ENCODE measurements at regions not wholly inside any gene's neighbourhood (a gene's known extent, or its start where the extent isn't known, plus 50 kb on each side); places are given as distances from the start of the nearest gene placed in this dataset.

DNA sequence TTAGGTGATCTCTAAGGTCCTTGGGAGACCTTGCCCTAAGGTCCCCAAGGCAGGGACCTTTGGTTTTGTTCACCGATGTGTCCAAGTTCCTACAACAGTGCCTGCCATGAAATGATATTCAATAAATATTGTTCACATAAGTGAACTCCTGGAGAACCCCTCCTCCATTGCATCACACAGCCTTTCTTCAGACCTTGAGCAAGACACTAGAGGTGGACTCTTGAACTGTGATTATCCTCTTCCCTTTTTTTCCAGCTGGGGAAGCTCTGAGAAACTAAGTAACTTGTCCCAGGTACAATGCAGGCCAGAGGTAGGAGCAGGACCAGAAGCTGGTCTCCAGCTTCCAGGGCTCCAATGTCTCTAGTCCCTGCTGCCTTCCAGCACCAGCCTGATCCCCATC, 76.6 kb upstream of the LMO1 start:
- DNase-seq: no peak

DNA sequence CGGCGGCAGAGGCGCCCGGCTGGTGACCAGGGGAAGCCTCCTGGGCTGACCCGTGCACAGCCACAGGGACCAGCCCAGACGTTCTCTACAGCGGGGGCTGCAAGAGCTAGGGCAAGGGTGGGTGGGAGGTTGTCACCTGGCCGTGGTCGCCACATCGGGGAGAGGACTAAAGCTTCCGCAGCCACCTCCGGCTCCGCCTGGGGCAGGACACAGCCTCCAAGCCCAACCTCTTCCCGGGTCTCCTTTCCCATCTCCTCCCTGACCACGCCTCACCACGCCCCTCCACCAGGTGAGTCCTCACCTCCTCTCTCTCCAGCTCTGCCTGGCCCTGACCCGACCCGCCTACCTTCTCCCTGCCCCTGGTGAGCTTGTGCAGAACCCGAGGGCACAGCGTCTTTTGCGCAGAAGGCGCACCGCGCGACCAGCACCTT, 75.9 kb upstream of the LMO1 start:
- no peak for DNase-seq

DNA sequence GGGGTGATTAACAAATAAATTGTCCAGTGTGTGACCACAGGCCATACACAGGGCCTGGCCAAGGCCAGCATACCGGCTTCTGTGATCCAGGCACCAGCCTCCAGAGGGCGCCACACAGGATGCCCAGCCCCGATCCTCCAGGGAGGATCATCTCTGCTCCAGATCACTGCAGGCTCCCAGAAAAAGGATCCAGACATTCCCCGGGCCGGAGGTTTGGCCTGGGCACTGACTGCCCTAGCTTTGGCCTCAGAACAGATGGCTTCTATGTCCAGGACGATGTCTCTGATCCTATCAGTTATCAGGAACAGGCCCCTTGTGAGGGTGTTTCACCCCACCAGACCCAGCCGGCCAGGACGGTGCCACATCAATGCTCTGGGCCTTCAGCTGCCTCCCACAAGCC, 74.5 kb upstream of the LMO1 start:
- DNase-seq: peak; percentile 13

DNA sequence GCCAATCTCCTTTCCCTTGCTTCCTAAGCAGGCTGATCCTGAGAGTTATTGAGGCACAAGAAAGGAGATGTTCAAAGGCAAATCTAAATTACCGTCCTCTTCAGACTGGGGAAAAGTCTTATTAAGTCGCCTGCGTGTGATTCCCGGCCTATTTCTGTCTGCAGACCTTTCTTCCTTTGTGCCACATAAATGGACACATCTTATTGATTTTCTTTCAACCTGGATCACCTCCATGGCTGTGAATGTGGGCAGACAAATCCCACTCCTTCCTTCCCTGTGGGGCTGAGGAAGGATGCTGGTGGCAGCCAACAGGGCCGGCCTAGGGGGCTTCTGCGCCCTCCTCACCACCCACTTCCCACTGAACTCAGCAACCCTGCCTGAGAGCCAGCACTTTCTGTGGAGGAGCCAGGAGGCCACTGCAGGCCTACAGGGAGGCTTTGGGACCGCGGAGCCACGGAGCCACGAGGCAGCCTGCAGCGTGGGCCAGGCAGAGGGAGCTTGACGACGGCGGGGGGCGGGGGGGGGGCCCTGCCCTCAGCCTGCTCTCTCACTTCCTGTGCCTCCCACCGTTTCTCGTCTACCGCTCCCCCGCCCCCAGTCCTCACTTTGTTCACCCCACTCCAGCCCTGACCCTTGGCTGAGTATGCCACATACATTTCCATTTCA, 73.6 kb upstream of the LMO1 start:
- DNase-seq: no peak

DNA sequence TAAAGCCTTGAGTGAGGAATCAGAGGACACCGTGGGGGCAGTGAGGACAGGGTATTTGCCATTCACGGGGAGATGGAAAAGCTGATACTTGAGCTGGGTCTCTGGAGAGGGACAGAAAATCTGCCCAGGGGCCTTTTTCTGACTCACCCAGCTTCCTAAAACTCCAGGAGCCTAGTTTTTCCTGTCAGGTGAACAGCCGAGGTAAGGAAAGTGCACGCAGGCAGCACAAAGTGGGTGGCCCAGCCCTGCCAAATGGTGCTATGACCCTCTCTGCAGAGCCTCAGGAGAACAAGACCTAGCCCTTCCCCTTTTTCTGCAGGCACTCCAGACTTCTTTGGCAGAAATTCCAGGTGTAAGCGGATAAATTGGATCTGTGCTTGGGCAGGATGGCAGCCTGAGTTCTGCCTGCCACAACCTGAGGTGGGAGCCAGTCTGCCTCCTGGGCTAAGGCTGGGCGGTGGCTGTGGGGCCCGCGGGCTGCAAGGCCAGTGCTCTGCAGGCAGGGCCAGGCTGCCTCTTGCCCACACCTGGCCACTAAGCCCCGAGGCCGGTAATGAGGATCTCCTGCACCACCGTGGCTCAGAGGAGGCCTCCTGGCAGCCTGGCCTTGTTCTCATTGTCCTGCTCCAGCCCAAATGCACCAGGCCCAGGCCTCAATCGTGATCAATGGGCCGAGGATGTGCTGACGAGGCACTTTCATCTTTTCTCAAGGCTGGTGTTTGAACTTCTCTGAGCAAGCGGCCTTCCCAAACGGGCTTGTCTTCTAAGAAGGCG, 72.9 kb upstream of the LMO1 start:
- no peak for DNase-seq

DNA sequence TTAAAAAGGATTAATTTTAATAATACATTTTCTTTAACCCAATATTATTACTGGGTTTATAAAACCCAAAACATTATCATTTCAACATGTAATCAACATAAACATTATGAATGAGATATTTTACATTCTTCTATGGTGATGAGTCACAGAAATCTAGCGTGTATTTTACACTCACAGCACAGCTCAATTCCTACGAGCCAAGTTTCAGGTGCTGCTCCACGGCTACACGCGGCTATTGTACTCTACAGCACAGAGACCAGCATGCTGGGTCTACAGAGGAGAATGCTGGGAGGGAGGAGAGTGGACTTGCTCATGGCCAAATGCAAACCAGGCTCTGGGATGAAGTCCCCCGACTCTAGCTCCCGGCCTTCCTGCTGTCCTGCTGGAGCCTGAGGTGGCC, 72.0 kb upstream of the LMO1 start:
- DNase-seq: no peak

DNA sequence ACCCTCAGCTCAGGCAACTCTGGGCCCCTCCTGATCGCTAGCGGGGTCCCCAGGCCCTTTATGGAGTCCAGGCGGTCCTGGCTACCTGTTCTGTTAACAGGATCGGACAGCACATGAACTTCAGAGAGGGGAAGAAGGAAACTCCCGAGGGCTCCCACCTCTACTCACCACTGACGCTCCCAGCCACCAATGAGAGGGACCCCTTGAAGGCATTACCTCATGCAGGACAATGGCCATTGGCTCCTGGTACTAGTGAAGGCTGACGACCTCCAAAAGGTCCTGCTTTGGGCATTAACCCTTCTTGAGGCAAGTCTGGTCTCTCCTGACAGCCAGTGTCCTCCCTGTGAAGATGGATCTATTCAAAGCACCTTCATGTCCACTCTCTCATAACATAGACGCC, 71.5 kb upstream of the LMO1 start:
- DNase-seq: no peak

DNA sequence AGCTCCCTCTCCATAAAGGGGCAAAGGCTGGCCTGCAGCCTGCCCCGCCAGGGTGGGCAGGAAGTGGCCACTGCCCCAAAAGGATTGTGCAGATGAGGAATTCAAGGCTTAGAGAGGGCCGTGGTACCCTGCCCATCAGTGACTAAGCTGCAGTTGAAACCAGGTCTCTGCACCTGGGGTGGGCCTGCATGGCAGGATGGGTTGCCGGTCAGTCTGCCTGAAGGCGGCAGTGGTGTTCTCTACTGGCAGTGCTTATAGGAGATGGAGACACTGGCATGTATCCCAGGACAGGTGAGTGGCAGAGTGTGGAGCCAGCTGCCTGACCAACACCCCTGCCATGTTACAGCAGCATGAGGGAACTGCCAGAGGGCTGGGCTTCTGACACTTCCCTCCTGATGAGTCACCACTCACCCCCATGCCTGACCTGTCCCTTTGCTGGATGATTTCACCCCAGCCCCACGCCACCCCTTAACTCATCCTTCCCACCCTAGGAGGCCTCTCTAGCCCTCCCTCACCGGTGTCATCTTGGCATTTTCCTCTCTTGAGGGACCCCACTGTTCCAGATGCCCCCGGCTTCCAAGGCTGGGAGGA, 70.2 kb upstream of the LMO1 start:
- no peak for DNase-seq

DNA sequence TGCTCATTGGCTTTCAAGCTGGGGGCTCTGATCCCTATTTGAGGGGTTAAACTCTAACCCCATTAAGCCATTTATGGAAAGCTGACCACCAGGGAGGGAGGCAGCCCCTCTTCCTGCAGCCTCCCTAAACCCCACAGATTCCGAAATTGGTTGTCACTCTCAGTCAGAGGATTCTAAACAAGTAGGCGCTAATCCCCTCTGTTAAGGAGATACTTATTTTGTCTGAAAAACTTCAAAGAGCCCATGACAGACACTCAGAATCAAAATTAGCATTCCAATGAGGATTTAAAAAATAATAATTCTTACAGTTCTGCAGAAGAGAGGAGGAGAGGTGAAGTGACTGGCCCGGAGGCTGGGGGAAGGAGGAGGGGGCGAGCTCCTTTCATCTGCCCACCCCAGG, 69.7 kb upstream of the LMO1 start:
- no peak for DNase-seq

DNA sequence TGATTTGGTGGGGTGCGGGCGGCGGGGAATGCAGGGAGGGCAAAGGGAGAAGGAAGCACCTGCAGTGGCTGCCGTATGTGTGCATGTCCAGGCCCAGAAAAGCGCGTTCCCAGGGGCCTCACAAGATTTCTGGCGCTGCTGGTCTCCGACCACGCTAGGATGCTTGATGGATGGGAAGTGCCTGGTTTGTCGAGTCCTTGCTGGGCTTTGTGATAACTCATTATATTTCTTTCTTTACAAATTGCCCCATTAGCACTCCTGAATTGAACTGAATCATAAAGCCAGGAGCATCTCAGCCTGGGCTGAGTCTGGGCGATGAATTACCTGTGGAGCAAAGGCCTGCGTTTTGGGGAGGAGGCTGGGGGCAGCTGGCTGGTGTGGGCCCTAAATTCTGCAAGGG, 69.2 kb upstream of the LMO1 start:
- peak; percentile 39 for DNase-seq

DNA sequence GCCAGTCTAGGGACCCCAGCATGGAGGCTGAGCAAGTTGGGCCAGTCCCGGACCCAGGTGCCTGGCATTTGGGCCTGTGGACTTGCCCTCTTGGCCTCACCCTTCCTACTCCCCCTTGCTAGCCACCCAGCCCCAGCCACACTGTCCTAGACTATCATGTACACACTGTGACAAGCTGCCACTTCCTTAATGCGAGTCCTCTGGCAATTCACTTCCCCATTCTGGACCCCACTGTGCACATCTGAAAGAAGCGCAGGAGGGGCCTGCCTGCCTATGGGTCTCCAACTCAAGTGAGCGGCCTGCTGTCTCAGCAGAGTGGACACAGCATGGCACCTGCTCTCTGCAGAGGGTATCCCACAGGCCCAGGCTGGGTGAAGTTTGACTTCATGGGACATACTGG, 68.5 kb upstream of the LMO1 start:
- DNase-seq: no peak

DNA sequence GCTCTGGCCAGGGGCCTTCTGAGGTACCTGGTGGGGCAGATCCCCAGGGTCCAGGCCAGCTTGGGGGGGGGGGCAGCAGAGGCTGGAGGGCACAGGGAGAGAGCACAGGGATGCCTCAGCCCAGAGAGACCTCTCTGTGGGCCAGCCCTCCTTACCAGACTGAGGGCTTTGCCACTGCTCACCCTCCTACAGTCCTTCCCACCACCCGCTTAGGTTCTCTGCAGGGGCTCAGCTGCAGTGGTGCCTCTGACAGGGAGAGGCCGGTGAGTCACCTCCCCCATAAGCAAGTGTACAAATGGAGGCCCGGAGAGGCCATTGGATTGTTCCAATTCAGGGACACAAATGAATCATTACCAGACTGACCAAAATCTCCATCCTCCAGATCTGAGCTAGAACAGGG, 68.1 kb upstream of the LMO1 start:
- DNase-seq: no peak

DNA sequence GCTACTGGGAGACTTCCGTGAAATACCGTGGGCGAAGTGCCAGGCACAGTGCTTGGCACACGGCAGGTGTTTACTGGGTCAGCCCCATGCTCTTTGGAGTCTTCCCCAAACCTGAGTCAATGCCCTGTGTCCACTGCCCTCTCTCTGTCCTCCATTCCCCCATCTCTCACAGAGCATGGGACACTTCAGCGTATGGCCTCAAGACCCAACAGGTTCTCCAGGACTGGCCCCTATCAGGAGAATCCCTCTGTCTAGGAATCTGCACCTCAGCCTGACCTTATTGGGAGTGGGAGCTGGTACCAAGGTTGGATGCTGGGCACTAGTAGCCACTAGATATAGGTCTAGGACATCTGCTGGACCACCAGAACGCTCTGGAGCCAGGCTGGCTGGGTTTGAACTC, 67.2 kb upstream of the LMO1 start:
- DNase-seq: no peak

DNA sequence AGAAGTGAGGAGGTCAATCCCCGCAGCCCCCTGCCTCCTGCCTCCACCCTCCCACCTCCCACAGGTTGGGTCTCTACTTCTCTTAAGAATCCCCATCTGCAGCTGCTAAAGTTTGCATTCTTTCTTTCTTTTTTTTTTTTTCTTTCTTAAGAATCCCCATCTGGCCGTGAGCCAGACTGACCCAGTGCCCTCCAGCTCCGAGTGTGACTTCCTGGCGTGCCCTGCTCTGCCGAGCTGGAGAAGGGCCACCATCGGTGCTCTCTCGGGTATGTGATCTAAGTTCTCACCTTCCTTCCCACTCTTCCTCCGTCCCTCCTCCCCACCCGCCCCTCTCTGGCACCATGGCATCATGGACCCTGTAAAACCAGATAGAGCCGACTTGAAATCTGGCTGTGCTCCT, 66.7 kb upstream of the LMO1 start:
- no peak for DNase-seq

DNA sequence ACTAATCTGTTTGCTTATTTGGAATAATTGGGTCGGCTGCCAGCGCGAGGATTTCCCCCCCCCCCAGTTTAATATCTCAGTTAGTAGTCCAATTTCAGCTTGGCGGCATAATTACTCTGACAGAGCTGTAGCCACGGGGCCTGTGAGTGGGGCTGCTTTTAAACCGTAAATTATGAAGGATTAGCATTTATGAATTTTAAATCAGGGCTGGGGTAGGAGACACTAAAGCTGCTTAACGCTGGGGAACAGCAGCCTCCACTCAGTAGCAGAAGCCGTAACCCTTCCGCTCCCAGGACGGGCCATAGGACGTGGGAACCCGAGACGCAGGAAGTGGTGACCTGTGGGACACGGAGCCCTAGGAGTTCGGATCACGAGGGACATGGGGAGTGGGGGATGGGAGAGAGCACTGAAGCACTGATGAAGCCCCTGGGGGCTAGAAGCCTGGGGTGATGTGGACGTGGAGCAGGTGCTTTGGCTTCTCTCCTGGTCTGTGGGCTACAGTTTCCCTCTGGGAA, 66.2 kb upstream of the LMO1 start:
- DNase-seq: peak; percentile 48

DNA sequence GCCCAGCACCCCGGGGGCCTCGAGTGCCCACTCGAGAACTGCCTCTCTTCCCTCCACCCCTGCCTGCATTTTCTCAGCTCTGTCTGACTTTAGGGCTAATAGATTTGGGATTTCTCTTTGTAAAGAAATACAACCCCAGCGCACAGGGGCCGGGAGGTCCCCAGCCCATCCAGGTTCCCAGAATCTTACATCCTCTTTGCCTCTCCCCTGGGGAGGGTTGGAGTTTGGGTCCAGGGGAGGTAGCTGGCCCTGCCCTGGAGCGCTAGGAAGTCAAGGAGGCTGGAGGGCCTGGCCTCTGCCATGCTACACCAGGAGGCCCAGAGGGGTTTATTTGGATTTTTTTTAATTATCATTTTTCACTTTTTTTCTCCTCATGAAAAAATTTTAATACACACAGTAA, 65.7 kb upstream of the LMO1 start:
- no peak for DNase-seq

DNA sequence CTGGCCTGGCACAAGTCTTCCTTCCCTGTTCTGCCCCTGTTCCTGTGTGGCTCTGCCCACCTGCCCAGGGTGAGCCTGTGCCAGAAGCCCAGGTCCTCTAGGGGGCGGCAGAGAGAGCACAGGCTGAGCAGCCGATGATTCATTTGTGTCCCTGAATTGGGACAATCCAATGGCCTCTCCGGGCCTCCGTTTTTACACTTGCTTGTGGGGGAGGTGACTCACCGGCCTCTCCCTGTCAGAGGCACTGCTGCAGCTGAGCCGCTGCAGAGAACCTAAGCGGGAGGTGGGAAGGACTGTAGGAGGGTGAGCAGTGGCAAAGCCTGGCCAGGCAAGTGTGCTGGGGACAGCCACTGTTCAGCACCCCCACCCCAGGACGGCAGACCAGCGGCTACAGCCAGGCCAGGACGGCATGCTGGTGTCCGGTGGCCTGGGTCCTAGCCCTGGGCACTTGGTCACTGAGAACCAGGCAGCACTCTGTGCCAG, 65.2 kb upstream of the LMO1 start:
- peak; percentile 90 for DNase-seq

DNA sequence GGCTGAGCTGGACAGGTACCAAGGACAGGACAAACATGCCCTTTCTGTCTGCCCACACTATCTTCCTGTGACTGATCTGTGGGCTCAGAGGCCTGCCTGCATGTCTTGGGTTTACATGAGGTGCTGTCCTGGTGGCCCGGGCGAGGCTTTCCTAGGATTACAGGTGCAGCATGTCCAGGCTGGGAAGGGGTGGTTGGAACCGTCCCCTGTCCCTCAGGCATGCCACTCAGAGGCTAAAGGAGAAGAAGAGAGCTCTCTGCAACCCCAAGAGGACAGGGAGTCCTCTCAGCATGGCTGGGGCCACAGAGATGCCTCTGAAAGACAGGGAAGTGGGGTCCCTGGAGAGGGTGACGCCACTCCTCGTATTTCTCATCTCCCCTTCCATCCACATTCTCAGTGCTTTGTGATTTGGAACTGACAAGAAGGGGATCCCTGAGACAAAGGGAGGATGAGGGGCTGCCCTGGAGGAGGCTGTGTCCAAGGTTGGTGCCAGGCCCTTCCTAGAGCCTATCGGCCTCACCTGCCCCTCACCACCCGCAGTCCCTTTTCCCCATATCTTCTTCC, 64.6 kb upstream of the LMO1 start:
- no peak for DNase-seq

DNA sequence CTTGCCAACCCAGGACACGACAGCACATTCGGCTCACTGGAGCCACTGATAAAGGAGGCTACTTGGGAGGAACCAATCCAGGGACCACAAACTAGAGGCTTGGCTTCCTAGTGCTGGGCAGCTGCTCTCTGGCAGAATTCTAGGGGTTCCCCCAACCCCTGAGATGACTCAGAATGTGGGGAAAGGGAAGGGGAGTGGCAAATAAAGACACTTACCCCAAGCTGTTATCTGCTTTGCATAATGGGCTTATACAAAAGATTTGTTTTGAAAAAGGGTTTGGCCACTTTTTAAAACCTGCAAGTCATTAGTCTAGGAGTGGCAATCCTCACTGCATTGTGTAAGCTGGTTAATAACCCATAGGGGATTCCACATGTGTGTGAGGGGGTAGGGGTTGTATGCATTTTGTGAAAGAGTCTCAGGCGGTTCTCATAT, 64.1 kb upstream of the LMO1 start:
- DNase-seq: no peak

DNA sequence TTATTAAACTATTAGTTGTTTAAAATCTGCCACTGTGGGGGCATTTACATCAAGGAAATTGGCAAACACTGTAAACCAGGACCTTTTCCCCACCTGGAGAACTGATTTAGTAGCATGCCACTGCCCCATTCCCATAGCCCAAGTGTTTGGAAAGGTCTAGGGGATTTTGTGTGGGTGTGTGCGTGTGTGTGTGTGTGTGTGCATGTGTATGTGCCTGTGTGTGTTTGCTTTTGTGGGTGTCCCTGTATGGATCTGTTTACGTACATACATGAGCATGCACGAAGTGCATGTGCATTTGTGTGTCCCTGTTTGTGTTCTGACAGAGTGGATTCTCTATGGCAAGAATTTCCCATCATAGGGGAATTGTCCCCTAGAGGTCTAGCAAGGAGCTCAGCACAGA, 62.7 kb upstream of the LMO1 start:
- no peak for DNase-seq

DNA sequence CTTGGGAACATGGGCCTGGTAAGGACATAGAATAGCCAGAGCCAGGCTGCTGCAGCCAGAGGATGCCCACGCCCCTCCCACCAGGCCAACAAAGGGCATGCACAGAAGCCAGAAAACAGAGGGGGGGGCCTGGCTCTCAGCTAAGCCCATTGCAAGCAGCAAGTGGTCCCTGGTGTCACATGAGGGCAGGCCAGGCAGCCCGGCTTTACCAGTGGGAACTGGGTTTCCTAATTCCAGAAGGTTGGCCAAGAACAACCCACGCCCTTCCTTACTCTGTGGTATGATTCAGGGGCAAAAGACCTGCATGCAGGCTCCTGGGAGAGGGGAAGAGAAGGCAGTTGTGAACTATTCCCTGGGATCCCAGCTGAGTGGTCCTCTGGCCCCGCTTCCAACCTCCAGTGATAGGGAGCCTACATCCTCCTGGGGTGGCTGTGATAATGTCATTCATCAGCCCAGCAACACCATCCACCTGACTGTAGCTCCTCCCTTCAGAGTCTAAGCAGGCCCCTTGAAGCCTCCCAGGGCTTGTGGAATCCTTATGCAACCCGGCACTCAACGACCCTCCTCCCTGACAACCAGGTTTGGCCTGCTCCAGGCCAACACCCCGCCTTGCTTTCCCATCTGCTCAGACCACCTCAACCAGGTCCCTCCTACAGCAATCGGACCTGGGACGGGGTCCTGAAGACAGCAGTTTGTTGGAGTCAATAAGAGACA, 62.1 kb upstream of the LMO1 start:
- no peak for DNase-seq

DNA sequence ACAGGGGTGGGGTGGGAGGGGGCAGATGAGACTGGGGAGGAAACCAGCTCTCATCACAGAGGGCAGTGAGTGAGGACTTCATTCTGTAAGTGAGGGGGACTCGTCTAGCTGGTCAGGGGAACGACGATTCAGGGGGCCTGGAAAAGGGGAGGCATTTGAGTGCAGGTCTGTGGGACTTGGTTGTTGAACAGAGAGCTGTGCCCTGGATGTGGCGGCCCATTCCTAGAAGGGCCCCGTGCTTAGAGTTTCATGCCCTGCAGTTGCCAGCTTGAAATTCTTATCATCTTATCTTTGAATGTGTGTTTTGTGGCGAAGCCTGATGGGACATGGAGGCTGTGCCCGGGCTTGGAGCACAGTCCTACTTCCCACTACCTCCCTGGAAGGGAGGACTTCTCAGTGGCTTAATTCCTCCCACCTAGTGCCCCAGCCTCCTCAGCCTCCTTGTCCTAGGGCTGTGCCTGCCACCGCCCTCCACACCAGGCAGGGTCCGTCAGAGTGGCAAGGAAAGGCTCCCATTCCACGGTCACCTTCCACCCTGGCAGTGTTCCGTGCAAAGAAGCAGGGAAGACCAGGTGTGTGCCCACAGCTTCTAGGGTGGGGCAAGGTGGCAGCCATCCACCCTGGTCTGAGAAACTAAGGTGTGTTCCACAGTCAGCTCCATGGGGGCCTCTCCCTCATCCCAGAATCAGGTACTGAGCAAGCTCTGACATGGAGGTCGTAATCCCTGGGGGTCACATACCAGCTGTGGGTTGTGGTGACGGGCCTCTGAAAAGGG, 59.7 kb upstream of the LMO1 start:
- no peak for DNase-seq

Data from NCI-H1436 (cell line).